Mesenchymal stem cell (in vitro differentiated cells and primary cell): ENCODE measurements at regions not wholly inside any gene's neighbourhood (a gene's known extent, or its start where the extent isn't known, plus 50 kb on each side); places are given as distances from the start of the nearest gene placed in this dataset.

Source experiments
- DNase-seq: peaks from one replicate; pipeline ENCODE4 v3.0.0-alpha.2; 2013
- H2AFZ ChIP-seq: one replicate; pipeline ENCODE4 v1.6.1; 2013; ENCODE audit warnings: low read depth, mild to moderate bottlenecking, control low read depth, inconsistent platforms, low read length, moderate library complexity
- H2AK5ac ChIP-seq: 2 replicates; pipeline ENCODE4 v1.6.1; 2013; ENCODE audit warnings: low read length, moderate library complexity, mild to moderate bottlenecking, inconsistent platforms; ENCODE audit not compliant: severe bottlenecking
- H2BK120ac ChIP-seq: one replicate; pipeline ENCODE4 v1.6.1; 2013; ENCODE audit warnings: low read depth, mild to moderate bottlenecking, inconsistent platforms, low read length, moderate library complexity
- H2BK12ac ChIP-seq, 2 experiments: one replicate each; pipeline ENCODE4 v1.6.1; 2013; ENCODE audit warnings: inconsistent platforms in 2 of 2, low read length in 2 of 2, mild to moderate bottlenecking in 2 of 2, moderate library complexity in 2 of 2, control low read depth in 1 of 2
- H2BK15ac ChIP-seq: one replicate; pipeline ENCODE4 v1.6.1; 2013; ENCODE audit warnings: mild to moderate bottlenecking, low read depth, inconsistent platforms; ENCODE audit not compliant: poor library complexity, severe bottlenecking
- H2BK5ac ChIP-seq: 2 replicates; pipeline ENCODE4 v1.6.1; 2013; ENCODE audit warnings: low read depth, mild to moderate bottlenecking, low read length, control low read depth, inconsistent platforms; ENCODE audit not compliant: poor library complexity, severe bottlenecking
- H3K14ac ChIP-seq, 2 experiments: one replicate each; pipeline ENCODE4 v1.6.1; 2013; ENCODE audit warnings: inconsistent platforms in 2 of 2, low read length in 2 of 2, control low read depth in 1 of 2, mild to moderate bottlenecking in 1 of 2, moderate library complexity in 1 of 2
- H3K18ac ChIP-seq, 2 experiments: one replicate each; pipeline ENCODE4 v1.6.1; 2013; ENCODE audit warnings: inconsistent platforms in 2 of 2, low read length in 2 of 2, control low read depth in 1 of 2, low read depth in 1 of 2, mild to moderate bottlenecking in 1 of 2
- H3K23ac ChIP-seq, 2 experiments: one replicate each; pipeline ENCODE4 v1.6.1; 2013; ENCODE audit warnings: inconsistent platforms in 2 of 2, low read length in 2 of 2, mild to moderate bottlenecking in 2 of 2, moderate library complexity in 2 of 2, control low read depth in 1 of 2
- H3K27ac ChIP-seq: 2 replicates; pipeline ENCODE4 v1.5.1; 2013; ENCODE audit warnings: mild to moderate bottlenecking, moderate library complexity, low read length, control low read depth, inconsistent platforms; ENCODE audit not compliant: poor library complexity, severe bottlenecking
- H3K27me3 ChIP-seq, 2 experiments: 2 replicates each; pipeline versions ENCODE4 v1.6.1 to v1.7.0; 2013; ENCODE audit warnings: low read length in 2 of 2, mild to moderate bottlenecking in 2 of 2, moderate library complexity in 2 of 2, control low read depth in 1 of 2, inconsistent platforms in 1 of 2; ENCODE audit not compliant: control insufficient read depth in 1 of 2, insufficient read depth in 1 of 2
- H3K36me3 ChIP-seq, 2 experiments: 2 replicates each; pipeline versions ENCODE4 v1.6.1 to v1.7.0; 2013; ENCODE audit warnings: low read length in 2 of 2, control low read depth in 1 of 2, inconsistent platforms in 1 of 2, low read depth in 1 of 2, mild to moderate bottlenecking in 1 of 2; ENCODE audit not compliant: insufficient read depth in 2 of 2, control insufficient read depth in 1 of 2
- H3K4ac ChIP-seq, 2 experiments: one replicate each; pipeline ENCODE4 v1.6.1; 2013; ENCODE audit warnings: inconsistent platforms in 2 of 2, low read length in 2 of 2, mild to moderate bottlenecking in 2 of 2, moderate library complexity in 2 of 2, control low read depth in 1 of 2, low read depth in 1 of 2
- H3K4me1 ChIP-seq: 2 replicates; pipeline ENCODE4 v1.6.1; 2013; ENCODE audit warnings: low read depth, low read length, control low read depth; ENCODE audit not compliant: control insufficient read depth, insufficient read depth
- H3K4me2 ChIP-seq: 2 replicates; pipeline ENCODE4 v1.6.1; 2013; ENCODE audit warnings: low read length, mild to moderate bottlenecking, inconsistent platforms; ENCODE audit not compliant: poor library complexity, severe bottlenecking
- H3K4me3 ChIP-seq, 2 experiments: 2 replicates each; pipeline versions ENCODE4 v1.5.1 to v1.7.0; 2013; ENCODE audit warnings: low read length in 2 of 2, mild to moderate bottlenecking in 2 of 2, control low read depth in 1 of 2, low read depth in 1 of 2; ENCODE audit not compliant: insufficient read depth in 1 of 2
- H3K79me1 ChIP-seq: replicated peaks from 2 replicates; pipeline ENCODE4 v1.6.1; 2013; ENCODE audit warnings: mild to moderate bottlenecking, control low read depth, low read length, inconsistent platforms; ENCODE audit not compliant: poor library complexity, severe bottlenecking
- H3K9ac ChIP-seq: 2 replicates; pipeline ENCODE4 v1.7.0; 2013; ENCODE audit warnings: mild to moderate bottlenecking, low read length, moderate library complexity
- H3K9me3 ChIP-seq: 2 replicates; pipeline ENCODE4 v1.7.0; 2013; ENCODE audit warnings: mild to moderate bottlenecking, low read length; ENCODE audit not compliant: control insufficient read depth
- H4K8ac ChIP-seq: one replicate; pipeline ENCODE4 v1.6.1; 2013; ENCODE audit warnings: inconsistent platforms, mild to moderate bottlenecking, low read length, moderate library complexity
- H4K91ac ChIP-seq: one replicate; pipeline ENCODE4 v1.6.1; 2013; ENCODE audit warnings: mild to moderate bottlenecking, low read length, inconsistent platforms
- WGBS: methylation state at CpG from one replicate; pipeline ENCODE4 v1.1.7; 2013; ENCODE audit warnings: mixed read lengths; 5-methylcytosine and 5-hydroxymethylcytosine counted together

- Histone ChIP-seq H3K9ac (no peak overlapping the region), H3K23ac (no peak overlapping the region), H3K36me3 (no peaks in the 10 kb centered on the region), H2BK15ac (no peak overlapping the region), H3K27me3 (no peaks in the 10 kb centered on the region), H3K9me3 (peaks cover 8% of the 10 kb centered on the region), H2BK12ac (no peak overlapping the region), H3K4me2 (no peak overlapping the region), H2BK120ac (no peak overlapping the region), H3K4me3 (no peak overlapping the region), H2AFZ (no peak overlapping the region), H2AK5ac (no peak overlapping the region), H3K18ac (no peak overlapping the region), H4K91ac (no peak overlapping the region), H3K4ac (no peak overlapping the region), H2BK5ac (no peak overlapping the region), H3K14ac (no peak overlapping the region), H3K4me1 (no peaks in the 10 kb centered on the region), H3K79me1 (no peaks in the 10 kb centered on the region), H3K27ac (no peak overlapping the region), H4K8ac (no peak overlapping the region)
- DNase-seq, result no peak
- WGBS, result no CpG with 5 or more reads among the region's 1 CpG
Measured at GRCh38 chr1:187249196-187249595, 420.4 kb downstream of the PLA2G4A start.

GRCh38 chr1:187252923-187253322 is 424.2 kb downstream of the PLA2G4A start:
- no peak overlapping the region for H2BK15ac ChIP-seq
- H3K18ac ChIP-seq, result no peak overlapping the region
- no peaks in the 10 kb centered on the region for H3K36me3 ChIP-seq
- H2BK120ac ChIP-seq, result no peak overlapping the region
- no peak overlapping the region for H2BK12ac ChIP-seq
- DNase-seq, result no peak
- H3K27me3 ChIP-seq, result no peaks in the 10 kb centered on the region
- no peak overlapping the region for H3K23ac ChIP-seq
- H3K14ac ChIP-seq, result no peak overlapping the region
- no CpG with 5 or more reads among the region's 1 CpG for WGBS
- H2AFZ ChIP-seq, result no peak overlapping the region
- no peak overlapping the region for H3K4me2 ChIP-seq
- H3K4me3 ChIP-seq, result no peak overlapping the region
- no peak overlapping the region for H2AK5ac ChIP-seq
- H4K8ac ChIP-seq, result no peak overlapping the region
- H3K9me3 ChIP-seq, result no peaks in the 10 kb centered on the region
- H3K9ac ChIP-seq, result no peak overlapping the region
- no peak overlapping the region for H3K27ac ChIP-seq
- H3K4ac ChIP-seq, result no peak overlapping the region
- no peaks in the 10 kb centered on the region for H3K4me1 ChIP-seq
- no peaks in the 10 kb centered on the region for H3K79me1 ChIP-seq
- H4K91ac ChIP-seq, result no peak overlapping the region
- H2BK5ac ChIP-seq, result no peak overlapping the region

- no peak overlapping the region for H3K18ac ChIP-seq
- H2AFZ ChIP-seq, result no peak overlapping the region
- no peak overlapping the region for H3K9ac ChIP-seq
- WGBS, result 83% methylated on average over 2 of the region's 3 CpGs
- no peaks in the 10 kb centered on the region for H3K9me3 ChIP-seq
- H3K4me3 ChIP-seq, result no peak overlapping the region
- H2BK5ac ChIP-seq, result no peak overlapping the region
- no peak for DNase-seq
- no peak overlapping the region for H3K27ac ChIP-seq
- no peak overlapping the region for H3K14ac ChIP-seq
- no peak overlapping the region for H3K4me2 ChIP-seq
- H4K8ac ChIP-seq, result no peak overlapping the region
- no peaks in the 10 kb centered on the region for H3K27me3 ChIP-seq
- H2BK15ac ChIP-seq, result no peak overlapping the region
- H2BK12ac ChIP-seq, result no peak overlapping the region
- no peaks in the 10 kb centered on the region for H3K4me1 ChIP-seq
- no peak overlapping the region for H4K91ac ChIP-seq
- no peaks in the 10 kb centered on the region for H3K36me3 ChIP-seq
- H3K23ac ChIP-seq, result no peak overlapping the region
- no peak overlapping the region for H3K4ac ChIP-seq
- H3K79me1 ChIP-seq, result no peaks in the 10 kb centered on the region
- no peak overlapping the region for H2AK5ac ChIP-seq
- no peak overlapping the region for H2BK120ac ChIP-seq
Measured at GRCh38 chr1:187257476-187257875, 428.7 kb downstream of the PLA2G4A start.

- no peak for DNase-seq
- H4K8ac ChIP-seq, result no peak overlapping the region
- no peaks in the 10 kb centered on the region for H3K79me1 ChIP-seq
- H2AK5ac ChIP-seq, result no peak overlapping the region
- no peak overlapping the region for H3K23ac ChIP-seq
- no peak overlapping the region for H2BK5ac ChIP-seq
- no peak overlapping the region for H3K18ac ChIP-seq
- H2BK120ac ChIP-seq, result no peak overlapping the region
- no peak overlapping the region for H2BK15ac ChIP-seq
- H3K36me3 ChIP-seq, result no peaks in the 10 kb centered on the region
- H3K27me3 ChIP-seq, result no peaks in the 10 kb centered on the region
- no peak overlapping the region for H3K9ac ChIP-seq
- H2AFZ ChIP-seq, result no peak overlapping the region
- no peak overlapping the region for H3K4me3 ChIP-seq
- H4K91ac ChIP-seq, result no peak overlapping the region
- H3K27ac ChIP-seq, result no peak overlapping the region
- no peak overlapping the region for H2BK12ac ChIP-seq
- no peak overlapping the region for H3K4ac ChIP-seq
- H3K14ac ChIP-seq, result no peak overlapping the region
- no peak overlapping the region for H3K4me2 ChIP-seq
- H3K9me3 ChIP-seq, result no peaks in the 10 kb centered on the region
- 66% methylated on average over 2 of the region's 3 CpGs for whole genome bisulfite sequencing
- H3K4me1 ChIP-seq, result no peaks in the 10 kb centered on the region
Measured at GRCh38 chr1:187261637-187262036, 432.9 kb downstream of the PLA2G4A start.
